H4 (cell line): ENCODE measurements at regions not wholly inside any gene's neighbourhood (a gene's known extent, or its start where the extent isn't known, plus 50 kb on each side); places are given as distances from the start of the nearest gene placed in this dataset.
"Not testable (repeated sequence)": the region's sequence is repeated elsewhere in the genome, so short reads cannot be mapped to it uniquely, and the experiment has no call there.

Source experiments
- DNase-seq: peaks from one replicate; pipeline ENCODE4 v3.0.0-alpha.2; 2015; ENCODE audit warnings: low spot score

DNA sequence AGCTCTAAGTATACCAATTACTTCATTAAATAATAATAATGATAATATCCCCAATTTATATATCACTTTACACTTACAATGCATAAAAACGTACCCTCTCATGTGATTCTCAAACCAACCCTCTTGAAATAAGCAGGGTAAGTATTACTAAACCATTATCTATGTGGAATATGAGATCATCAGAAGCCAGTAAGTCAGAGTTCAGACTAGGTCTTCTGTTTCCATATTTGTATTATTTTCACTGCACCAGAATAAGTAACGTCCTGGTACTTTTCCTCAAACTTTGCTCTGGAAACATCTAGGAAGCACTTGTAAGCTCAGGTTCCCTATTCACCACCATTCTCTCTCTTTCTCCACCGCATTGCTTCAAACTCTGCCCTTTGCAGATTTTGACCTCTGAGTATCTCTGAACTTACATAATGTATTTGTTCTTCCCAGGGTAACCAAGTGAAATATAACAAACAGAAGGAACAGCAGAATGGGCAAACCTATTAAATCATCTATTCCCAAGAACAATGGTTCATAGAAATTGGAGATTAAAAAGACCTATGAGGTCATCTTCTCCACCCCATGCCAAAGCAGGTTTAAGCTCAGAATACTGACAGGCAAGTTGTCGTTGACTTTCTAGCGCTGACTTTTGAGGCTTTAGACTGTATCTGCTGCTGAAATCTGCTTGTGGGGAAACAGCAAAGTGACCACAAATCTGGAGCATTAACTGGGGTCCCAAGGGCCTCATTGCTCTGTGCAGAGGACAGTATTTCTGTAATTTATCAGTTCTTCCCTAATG lies 161.3 kb upstream of the FAR2 start:
- no peak for DNase-seq

GRCh38 chr12:28988325-28988704 lies 160.8 kb upstream of the FAR2 start:
- no peak for DNase-seq

GRCh38 chr12:28991626-28992025 lies 157.5 kb upstream of the FAR2 start:
- DNase-seq = no peak

- DNase-seq = no peak
Measured at GRCh38 chr12:28993720-28994119, 155.4 kb upstream of the FAR2 start.

GRCh38 chr12:28994179-28994715 lies 154.8 kb upstream of the FAR2 start:
- DNase-seq = no peak

DNA sequence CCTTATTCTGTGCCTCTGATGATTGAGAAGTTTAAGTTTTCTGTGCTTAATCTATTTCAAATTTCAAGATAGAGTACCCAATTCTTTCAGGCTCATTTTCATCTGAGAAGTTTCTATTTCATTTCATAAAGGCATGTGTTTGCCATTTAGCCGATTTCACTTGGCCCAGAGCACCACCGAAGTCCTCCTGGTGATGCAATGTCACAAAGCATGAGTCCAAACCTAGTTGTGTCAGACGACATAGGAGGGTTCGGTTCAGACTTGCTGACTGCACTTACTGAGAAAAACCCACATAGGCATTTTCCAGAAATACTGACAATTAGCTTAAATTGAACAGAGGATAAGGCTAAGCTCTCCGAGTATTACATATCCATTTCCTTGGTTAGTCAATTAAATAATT lies 152.4 kb upstream of the FAR2 start:
- DNase-seq = no peak

GRCh38 chr12:28998662-28999120 lies 150.4 kb upstream of the FAR2 start:
- DNase-seq = peak; percentile 10

DNA sequence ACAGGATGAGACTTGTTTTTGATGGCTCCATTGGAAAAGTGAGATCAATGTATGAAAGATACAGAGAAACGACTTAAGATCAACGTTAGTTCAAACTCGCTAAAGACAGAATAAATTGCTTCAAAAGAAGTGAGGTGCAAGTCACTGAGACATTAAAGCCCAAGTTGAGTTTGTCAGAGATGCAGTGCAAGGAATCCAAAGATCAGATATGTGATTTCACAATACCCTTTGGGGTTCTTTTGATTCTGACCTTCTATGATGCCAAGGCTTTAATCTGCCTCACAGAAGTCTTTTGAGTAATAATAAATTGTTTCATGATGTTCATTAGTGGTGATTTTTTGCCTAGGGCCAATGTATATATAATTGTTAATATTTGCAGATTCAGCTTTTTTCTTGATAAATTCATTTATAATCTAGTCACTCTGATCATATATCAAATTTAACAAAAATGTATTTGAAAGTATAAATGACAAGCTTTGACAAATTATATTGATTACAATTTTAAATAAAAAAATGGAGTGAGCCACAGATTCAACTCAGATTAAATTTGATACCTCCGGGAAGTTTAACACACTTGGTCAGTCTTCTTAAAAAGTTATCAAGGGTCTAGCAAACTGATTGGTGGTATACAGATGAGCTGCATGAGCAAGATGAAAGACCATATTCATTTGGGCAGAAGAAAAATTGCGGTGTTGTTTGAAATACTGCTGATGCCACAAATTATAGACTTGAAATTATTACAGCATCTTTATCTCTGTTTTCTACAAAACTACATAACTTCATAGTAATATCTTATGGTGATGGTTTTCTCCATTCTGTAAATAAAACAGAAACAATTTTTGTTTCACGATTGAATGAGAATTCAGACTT lies 144.8 kb upstream of the FAR2 start:
- DNase-seq = no peak

- DNase-seq = no peak
Measured at GRCh38 chr12:29004936-29005304, 144.2 kb upstream of the FAR2 start.

GRCh38 chr12:29008786-29009185 lies 140.3 kb upstream of the FAR2 start:
- DNase-seq = no peak

DNA sequence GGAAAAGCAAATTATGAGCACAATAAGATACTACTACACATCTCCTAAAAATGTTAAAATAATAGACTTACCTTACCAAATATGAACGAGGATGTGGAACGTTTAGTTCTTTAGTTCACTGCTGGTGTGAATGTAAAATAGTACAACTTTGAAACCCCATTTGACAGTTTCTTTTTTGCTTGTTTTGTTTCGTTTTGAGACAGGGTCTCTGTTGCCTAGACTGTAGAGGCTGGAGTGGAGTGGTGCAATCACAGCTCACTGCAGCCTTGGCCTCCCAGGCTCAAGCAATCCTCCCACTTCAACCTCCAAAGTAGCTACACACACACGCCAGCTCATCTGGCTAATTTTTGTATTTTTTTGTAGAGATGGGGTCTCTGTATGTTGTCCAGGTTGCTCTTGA lies 136.4 kb upstream of the FAR2 start:
- no peak for DNase-seq

DNA sequence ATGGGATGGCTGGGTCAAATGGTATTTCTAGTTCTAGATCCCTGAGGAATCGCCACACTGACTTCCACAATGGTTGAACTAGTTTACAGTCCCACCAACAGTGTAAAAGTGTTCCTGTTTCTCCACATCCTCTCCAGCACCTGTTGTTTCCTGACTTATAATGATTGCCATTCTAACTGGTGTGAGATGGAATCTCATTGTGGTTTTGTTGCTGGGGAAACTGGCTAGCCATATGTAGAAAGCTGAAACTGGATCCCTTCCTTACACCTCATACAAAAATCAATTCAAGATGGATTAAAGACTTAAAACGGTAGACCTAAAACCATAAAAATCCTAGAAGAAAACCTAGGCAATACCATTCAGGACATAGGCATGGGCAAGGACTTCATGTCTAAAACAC lies 131.5 kb upstream of the FAR2 start:
- DNase-seq = not testable (repeated sequence)

GRCh38 chr12:29023436-29024076 lies 125.5 kb upstream of the FAR2 start:
- DNase-seq = no peak

DNA sequence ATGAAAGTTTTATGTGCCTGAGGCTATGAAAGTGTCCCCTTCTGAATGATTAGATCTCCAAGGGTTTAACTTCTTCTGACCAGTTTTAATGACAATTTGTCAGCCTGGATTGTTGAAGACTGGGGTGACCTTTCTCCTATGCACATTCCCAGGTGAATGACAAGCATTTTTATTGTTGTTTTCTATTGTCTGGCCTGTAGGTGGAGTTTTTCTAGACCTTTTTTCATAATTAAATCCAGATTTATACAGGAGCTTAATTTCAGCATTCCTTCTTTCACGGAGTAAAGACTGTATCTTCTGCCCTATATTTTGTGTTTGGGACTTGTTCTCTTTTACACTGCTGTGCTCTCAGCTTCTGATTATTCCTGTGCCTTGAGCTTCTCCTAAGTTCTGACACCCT lies 125.0 kb upstream of the FAR2 start:
- DNase-seq = no peak

DNA sequence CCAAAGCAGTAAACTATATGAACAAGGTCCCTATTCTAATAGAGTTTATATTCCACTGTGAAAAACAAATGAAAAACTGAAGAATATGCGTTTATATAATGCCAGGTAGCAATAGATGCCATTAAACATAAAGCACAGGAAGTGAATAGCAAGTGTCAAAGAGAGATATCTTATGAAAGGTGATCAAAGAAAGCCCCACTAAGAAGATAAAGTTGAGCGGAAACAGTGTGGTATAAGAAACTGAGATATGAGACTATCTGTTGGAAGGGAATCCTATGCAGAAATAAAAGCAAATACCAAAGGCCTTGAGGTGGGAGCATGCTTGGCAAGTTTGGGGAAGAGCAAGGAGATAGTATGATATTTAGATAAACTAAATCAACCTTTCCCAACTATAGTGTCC lies 123.1 kb upstream of the FAR2 start:
- DNase-seq = no peak

DNA sequence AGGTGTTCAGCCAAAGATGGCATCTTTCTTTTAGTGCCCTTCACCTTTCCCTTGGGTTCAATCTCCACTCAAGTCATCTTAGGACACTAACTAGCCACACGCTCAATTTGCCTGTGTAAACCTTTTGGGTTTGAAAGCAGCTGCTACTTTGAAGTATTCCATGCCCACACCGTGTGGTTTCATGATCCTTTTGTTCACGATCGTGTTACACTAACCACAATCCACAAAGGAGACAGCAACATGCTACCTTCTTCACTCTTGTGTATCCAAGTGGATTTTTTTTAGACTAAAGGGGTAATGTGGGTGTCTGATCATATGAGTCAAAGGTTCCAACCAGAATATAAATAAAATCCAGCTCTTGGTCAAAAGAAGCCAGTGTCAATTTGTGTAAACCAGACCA lies 122.7 kb upstream of the FAR2 start:
- DNase-seq = peak; percentile 79

- DNase-seq = not testable (repeated sequence)
Measured at GRCh38 chr12:29029484-29029883, 119.6 kb upstream of the FAR2 start.

- DNase-seq = no peak
Measured at GRCh38 chr12:29030006-29030405, 119.1 kb upstream of the FAR2 start.

DNA sequence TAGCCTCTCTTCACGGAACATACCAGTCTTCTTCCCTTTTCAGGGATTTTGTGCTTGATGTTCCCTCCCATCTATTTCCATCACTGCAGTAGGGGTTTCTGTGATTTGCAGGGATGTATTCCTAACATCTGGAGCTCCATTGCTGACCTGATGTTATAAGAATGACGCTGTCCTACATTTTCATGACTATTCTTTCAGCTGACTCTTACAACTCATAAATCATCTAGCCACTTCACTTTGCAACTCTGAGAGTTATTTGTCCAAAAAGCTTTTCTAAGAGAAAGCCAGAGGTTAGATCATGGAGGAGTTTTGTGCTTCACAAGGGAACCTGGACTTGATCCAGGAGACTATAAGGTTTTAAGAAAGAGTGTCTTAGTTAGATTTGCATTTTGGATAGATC lies 116.6 kb upstream of the FAR2 start:
- DNase-seq = no peak

GRCh38 chr12:29033519-29033918 lies 115.6 kb upstream of the FAR2 start:
- DNase-seq = no peak

DNA sequence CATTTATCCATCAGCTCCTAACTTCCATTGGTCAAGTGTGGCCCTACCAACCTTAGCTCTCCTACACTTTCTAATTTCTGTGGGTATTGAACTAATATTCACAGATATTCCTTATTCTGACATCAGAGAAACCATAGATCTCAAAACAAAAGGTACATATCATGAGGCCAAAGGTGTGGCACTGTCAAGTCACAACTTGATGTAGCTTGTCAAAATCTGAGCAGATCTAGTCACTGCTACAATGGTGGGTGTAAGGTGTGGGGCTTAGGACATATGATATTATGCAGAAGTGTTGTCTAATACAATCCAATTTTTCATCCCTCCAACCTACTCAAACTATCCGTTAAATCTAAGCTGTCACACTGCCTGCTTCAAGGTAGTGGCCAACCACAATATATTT lies 114.0 kb upstream of the FAR2 start:
- no peak for DNase-seq

GRCh38 chr12:29039013-29039412 lies 110.1 kb upstream of the FAR2 start:
- peak; percentile 6 for DNase-seq
